Osteoblast (primary cell): ENCODE measurements at regions not wholly inside any gene's neighbourhood (a gene's known extent, or its start where the extent isn't known, plus 50 kb on each side); places are given as distances from the start of the nearest gene placed in this dataset.

Source experiments
- DNase-seq: peaks from one replicate; pipeline ENCODE4 v3.0.0; 2011; ENCODE audit warnings: low spot score, mixed read lengths; ENCODE audit not compliant: insufficient read length; ENCODE audit errors: missing footprints
- H2AFZ ChIP-seq: 2 replicates; pipeline ENCODE4 v1.6.0; 2011; ENCODE audit warnings: mild to moderate bottlenecking, low read length
- H3K27ac ChIP-seq: 2 replicates; pipeline ENCODE4 v1.5.1; 2011; ENCODE audit warnings: mild to moderate bottlenecking, low read depth, low read length, moderate library complexity
- H3K27me3 ChIP-seq: 2 replicates; pipeline ENCODE4 v1.6.0; 2012; ENCODE audit warnings: mild to moderate bottlenecking, control low read depth, inconsistent platforms, low read length, moderate library complexity; ENCODE audit not compliant: insufficient read depth
- H3K36me3 ChIP-seq: 2 replicates; pipeline ENCODE4 v1.5.1; 2011; ENCODE audit warnings: mild to moderate bottlenecking, low read length, control low read depth, moderate library complexity; ENCODE audit not compliant: insufficient read depth
- H3K4me1 ChIP-seq: 2 replicates; pipeline ENCODE4 v1.5.1; 2011; ENCODE audit warnings: mild to moderate bottlenecking, low read length, control low read depth, moderate library complexity; ENCODE audit not compliant: insufficient read depth
- H3K4me2 ChIP-seq: 2 replicates; pipeline ENCODE4 v1.6.0; 2011; ENCODE audit warnings: mild to moderate bottlenecking, low read length; ENCODE audit not compliant: insufficient read depth
- H3K4me3 ChIP-seq: fragments of 200-600 bp; sonication (generic); 3 replicates; pipeline ENCODE4 v1.5.1; 2012; ENCODE audit warnings: mild to moderate bottlenecking, low read length, inconsistent platforms; ENCODE audit not compliant: insufficient read depth
- H3K79me2 ChIP-seq: 2 replicates; pipeline ENCODE4 v1.6.0; 2012; ENCODE audit warnings: mild to moderate bottlenecking, low read length, control low read depth, inconsistent platforms; ENCODE audit not compliant: insufficient read depth
- H3K9me3 ChIP-seq: 2 replicates; pipeline ENCODE4 v1.5.1; 2011; ENCODE audit warnings: low read depth, low read length, control low read depth
- H4K20me1 ChIP-seq: 2 replicates; pipeline ENCODE4 v1.6.0; 2012; ENCODE audit warnings: mild to moderate bottlenecking, low read length, control low read depth; ENCODE audit not compliant: insufficient read depth
- TF ChIP-seq, protein P1 (sequence below): IDR thresholded peaks from 2 replicates; pipeline ENCODE4 v1.5.1; 2011; ENCODE audit warnings: mild to moderate bottlenecking, low read depth, low read length, moderate library complexity; ENCODE audit errors: extremely low read depth

- TF ChIP-seq, protein P1, sequence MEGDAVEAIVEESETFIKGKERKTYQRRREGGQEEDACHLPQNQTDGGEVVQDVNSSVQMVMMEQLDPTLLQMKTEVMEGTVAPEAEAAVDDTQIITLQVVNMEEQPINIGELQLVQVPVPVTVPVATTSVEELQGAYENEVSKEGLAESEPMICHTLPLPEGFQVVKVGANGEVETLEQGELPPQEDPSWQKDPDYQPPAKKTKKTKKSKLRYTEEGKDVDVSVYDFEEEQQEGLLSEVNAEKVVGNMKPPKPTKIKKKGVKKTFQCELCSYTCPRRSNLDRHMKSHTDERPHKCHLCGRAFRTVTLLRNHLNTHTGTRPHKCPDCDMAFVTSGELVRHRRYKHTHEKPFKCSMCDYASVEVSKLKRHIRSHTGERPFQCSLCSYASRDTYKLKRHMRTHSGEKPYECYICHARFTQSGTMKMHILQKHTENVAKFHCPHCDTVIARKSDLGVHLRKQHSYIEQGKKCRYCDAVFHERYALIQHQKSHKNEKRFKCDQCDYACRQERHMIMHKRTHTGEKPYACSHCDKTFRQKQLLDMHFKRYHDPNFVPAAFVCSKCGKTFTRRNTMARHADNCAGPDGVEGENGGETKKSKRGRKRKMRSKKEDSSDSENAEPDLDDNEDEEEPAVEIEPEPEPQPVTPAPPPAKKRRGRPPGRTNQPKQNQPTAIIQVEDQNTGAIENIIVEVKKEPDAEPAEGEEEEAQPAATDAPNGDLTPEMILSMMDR = no peak
- Histone ChIP-seq H3K4me2 (no peak overlapping the region), H3K4me1 (no peaks in the 10 kb centered on the region), H3K79me2 (no peaks in the 10 kb centered on the region), H3K27me3 (no peaks in the 10 kb centered on the region), H3K9me3 (no peaks in the 10 kb centered on the region), H3K27ac (no peak overlapping the region), H2AFZ (no peak overlapping the region), H4K20me1 (no peaks in the 10 kb centered on the region), H3K4me3 (no peak overlapping the region), H3K36me3 (no peaks in the 10 kb centered on the region)
- DNase-seq = no peak
These were observed 807.5 kb upstream of the ATXN8OS start for GRCh38 chr13:69300131-69300530.

DNA sequence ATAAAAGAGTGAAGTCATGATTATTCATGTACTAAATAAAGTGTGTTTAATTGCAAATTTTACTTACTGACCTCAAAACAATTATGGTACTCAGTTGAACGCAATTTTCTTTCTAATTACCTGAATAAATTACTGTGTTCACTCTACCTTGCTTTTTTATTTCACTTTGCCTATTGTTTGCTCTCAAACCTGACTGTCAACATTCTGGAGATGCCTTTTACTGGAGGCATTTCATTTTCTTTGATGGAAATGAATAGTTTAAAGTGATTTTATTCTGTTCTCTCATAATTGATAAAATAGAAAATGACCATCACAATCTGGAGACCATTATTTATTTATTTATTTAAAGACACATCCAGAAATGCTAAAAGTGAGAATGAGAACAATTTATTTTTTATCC, 811.5 kb upstream of the ATXN8OS start:
- no peak for DNase-seq
- TF ChIP-seq, protein P1 = no peak
- H4K20me1 ChIP-seq = no peaks in the 10 kb centered on the region

DNA sequence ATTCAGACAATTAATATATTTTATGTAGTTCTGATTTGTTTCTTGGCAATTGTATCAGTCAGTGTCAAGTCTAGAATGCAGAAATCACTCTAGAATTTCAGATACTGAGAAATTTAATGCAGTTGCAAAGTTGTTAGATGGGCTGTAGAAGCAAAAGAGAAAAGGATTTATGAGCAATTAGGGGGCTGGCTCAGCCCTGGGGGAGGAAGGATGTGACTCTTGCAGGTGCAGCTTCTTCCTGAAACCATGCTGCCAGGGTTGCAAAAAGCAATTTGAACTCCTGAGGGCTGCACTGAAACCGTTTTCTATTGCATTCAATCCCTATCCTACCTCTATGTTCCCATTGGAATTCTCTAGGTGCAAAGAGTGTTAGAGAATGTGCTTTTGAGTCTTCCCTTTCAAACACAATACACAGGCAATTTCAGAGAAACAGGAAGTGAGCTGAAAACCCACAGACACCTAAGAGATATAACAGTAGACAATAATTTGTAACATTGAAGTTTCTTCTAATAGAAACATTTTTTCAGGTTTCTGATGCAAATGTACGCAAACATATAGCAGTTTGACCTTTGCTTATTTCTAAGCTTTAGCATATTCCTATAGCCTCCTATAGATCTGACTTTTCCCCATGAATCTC, 814.7 kb upstream of the ATXN8OS start:
- no peak overlapping the region for H3K4me3 ChIP-seq
- TF ChIP-seq, protein P1 = no peak
- no peaks in the 10 kb centered on the region for H3K4me1 ChIP-seq
- no peaks in the 10 kb centered on the region for H3K27me3 ChIP-seq
- H4K20me1 ChIP-seq = no peaks in the 10 kb centered on the region
- no peak overlapping the region for H3K27ac ChIP-seq
- H3K4me2 ChIP-seq = no peak overlapping the region
- no peaks in the 10 kb centered on the region for H3K79me2 ChIP-seq
- H3K36me3 ChIP-seq = no peaks in the 10 kb centered on the region
- no peak overlapping the region for H2AFZ ChIP-seq
- DNase-seq = no peak
- H3K9me3 ChIP-seq = no peaks in the 10 kb centered on the region

More for the DNA sequence above, 811.5 kb upstream of the ATXN8OS start:
- Histone ChIP-seq H3K9me3 (no peaks in the 10 kb centered on the region), H3K4me3 (no peak overlapping the region), H3K36me3 (no peaks in the 10 kb centered on the region), H3K27me3 (no peaks in the 10 kb centered on the region), H3K27ac (no peak overlapping the region), H2AFZ (no peak overlapping the region), H3K4me1 (no peaks in the 10 kb centered on the region), H3K4me2 (no peak overlapping the region), H3K79me2 (no peaks in the 10 kb centered on the region)

DNA sequence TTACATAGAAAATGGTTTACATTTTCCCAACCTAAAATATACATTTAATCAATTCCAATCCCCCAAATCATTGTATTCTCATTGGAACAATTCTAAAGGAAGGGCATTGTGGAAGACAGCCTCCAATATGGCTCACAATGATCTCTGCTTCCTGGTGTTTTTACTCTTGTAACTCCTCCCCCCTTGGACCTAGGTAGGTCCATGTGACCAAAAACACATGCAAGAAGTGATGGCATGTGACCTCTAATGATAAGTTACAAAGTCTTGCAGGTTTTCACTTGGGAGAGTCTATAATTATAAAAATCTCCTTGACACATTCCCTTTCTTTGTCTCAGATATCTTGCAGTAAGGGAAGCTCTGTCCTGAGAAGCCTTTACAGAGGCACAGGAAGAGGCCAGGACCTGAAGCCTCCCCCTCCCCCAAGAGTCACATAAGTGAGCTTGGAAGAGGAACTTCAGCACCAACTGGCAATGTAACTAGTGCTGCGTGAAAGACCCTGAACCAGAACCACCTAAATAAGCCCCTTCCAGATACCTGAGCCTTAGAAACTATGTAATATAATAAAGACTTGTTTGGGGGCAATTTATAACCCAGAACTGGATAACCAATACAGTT, 816.2 kb upstream of the ATXN8OS start:
- Histone ChIP-seq H3K27me3 (no peaks in the 10 kb centered on the region), H3K4me3 (no peak overlapping the region), H3K4me2 (no peak overlapping the region), H3K36me3 (no peaks in the 10 kb centered on the region), H3K79me2 (no peaks in the 10 kb centered on the region), H3K9me3 (no peaks in the 10 kb centered on the region), H3K4me1 (no peaks in the 10 kb centered on the region), H4K20me1 (no peaks in the 10 kb centered on the region), H3K27ac (no peak overlapping the region), H2AFZ (no peak overlapping the region)
- TF ChIP-seq, protein P1 = no peak
- DNase-seq = no peak
